ENCODE measurements at regions not wholly inside any gene's neighbourhood (a gene's known extent, or its start where the extent isn't known, plus 50 kb on each side); places are given as distances from the start of the nearest gene placed in this dataset.

DNA sequence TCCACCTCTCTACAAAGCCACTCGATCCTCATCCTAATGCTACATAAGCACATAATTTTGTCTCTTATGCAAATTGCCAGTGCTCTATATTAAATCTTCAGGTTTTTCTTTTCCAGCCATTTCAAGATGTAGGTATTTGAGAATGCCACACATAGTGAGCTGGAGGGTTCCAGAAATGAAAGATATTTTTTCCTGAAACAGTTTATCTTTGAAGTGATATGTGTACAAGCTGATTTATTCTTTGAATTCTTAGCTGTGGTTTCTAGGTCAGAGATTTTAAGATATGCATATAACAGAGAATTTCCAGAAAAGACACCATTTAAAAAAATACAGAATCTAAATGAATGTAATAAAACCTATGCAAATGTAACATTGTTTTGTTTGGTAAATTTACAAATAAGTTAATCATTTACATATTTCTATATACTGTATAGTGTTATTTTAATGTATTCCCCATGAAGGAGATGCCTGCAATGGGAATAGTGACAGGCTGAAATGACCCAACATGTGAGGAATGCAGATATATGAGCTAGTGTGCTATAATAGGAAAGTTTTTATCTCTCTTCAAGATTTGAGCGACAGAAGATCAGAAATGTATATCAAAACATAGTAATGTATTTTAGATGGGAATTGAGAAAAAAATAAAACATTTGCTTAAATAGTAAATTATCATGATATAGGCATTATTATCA lies 570.2 kb downstream of the SLITRK1 start:
- DNase-seq = no peak

DNA sequence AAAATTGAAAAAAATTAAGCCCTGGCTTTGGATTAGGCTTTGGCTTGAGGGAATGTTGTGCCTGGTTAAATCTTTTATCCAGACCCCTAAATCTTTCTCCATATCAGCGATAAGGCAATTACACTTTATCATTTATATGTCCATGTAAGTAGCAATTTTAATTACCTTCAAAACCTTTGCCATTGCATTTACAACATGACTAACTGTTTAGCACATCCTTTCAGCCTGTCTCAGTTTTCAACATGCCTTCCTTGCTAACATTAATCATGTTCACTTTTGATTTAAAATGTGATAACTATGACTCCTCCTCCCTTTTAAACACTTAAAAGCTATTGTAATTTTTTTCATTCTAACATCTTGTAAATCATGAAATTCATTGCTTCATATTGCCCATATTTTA lies 583.7 kb downstream of the SLITRK1 start:
- no peak for DNase-seq

DNA sequence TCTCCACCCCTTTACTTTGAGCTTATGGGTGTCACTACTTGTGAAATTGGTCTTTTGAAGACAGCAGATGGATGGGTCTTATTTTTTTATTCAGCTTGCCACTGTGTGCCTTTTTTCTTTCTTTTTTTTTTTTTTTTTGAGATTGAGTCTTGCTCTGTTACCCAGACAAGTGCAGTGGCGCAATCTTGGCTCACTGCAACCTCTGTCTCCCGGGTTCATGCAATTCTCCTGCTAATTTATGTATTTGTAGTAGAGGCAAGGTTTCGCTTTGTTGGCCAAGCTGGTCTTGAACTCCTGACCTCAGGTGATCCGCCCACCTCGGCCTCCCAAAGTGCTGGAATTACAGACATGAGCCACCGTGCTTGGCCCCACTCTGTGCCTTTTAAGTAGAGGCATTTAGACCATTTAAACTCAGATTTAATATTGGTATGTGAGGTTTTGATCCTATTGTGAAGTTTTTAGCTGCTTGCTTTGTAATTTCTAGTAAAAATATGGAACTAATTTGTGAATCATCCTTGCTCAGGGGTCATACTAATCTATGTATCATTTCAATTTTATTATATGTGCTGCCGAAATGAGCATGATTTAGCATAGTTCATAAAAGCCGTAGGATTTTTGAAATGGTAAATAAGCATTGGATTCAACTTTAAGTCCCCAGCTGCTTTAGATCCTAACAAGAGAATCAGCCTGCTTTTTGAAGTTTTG lies 584.5 kb downstream of the SLITRK1 start:
- DNase-seq = no peak

DNA sequence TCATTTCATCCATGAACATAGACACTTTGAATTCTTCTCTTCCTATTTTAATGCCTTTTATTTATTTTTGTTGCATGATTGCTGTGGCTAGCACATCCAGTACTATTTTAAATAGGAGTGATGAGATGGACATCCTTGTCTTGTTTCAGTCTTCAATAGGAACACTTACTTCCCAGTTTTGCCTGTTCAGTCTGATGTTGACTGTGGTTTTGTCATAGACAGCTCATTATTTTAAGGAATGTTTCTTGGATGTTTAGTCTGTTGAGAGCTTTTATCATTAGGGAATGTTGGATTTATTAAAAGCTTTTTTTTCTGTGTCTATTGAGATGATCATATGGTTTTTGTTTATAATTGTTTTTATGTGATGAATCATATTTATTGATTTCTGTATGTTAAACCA lies 586.6 kb downstream of the SLITRK1 start:
- no peak for DNase-seq

DNA sequence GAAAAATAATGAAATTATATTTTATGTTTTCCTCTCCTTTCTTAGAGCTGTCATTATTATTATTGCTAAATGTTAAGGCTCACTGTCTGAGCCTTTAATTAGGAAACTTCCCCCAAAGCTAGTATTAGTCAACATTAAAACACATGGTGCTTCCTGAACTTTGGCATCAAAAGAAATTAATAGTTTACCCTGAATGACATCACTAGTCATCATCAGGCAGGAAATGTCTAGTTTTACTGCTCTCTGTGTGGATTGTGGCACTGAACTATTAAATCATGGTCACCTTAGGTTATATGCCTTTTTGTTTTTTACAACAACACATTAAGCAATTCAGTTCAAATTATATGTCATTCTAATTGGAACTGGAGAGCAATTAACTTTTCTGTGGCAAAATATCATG lies 595.5 kb downstream of the SLITRK1 start:
- no peak for DNase-seq

DNA sequence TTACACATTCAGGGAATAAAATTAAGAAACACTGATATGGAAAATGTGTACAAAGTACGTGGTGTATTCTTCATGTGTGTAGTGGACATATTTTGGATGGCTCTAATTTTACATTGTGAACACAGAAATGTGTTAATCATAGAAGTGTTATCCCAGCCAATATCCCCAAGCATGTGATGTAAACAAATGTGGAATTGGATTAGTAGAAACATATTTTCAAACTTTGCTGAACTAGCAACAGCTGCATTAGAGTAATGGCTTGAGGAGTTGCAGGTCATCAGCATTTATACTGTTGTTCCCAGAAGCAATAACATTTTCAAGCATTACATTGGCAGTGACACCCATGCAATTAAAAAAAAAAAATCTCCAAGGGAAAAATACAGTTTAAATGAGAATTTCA lies 600.6 kb downstream of the SLITRK1 start:
- DNase-seq = no peak

DNA sequence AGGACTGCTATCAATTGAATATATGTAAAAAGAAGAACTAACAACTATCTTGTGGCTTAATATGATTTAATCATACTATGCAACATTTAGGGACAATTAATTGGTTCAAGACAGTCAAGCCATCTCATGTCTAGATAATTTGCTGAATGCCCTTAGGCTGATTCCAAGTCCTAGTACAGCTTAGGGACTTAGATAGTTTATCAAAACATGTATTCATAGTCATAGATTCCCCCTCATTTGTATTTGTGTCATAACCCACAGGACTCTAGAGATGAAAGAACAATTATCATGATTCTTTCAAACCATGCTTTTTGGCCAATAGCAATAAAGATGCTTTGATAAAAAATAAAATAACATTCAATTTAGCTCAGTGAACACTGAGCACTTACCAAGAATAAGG lies 607.6 kb downstream of the SLITRK1 start:
- DNase-seq = no peak

DNA sequence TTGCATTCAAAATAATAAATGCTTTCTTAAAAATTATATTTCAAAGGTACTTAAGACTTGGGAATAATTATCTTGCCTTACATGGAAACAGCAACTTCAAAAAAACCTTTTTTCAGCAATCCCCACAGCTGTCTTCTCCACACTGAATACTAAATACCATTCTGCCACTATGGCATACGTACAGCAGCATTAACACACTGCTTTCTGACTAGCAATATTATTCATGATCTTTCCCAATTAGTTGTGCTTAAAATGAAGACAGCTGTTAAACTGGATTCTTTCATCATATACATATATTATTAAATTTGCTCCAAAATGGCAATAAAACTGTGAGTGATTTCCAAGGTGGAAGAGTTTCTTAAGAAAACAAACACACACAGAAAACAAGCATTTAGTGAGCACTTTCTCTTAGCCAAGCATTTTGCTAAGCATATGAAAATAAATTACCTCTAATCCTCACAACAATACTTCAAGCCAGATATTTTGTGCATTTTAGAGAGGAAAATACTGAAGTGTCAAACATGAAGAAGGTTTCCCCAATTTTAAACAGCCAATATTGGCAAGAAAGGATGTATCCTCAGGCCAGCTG lies 609.5 kb downstream of the SLITRK1 start:
- no peak for DNase-seq

DNA sequence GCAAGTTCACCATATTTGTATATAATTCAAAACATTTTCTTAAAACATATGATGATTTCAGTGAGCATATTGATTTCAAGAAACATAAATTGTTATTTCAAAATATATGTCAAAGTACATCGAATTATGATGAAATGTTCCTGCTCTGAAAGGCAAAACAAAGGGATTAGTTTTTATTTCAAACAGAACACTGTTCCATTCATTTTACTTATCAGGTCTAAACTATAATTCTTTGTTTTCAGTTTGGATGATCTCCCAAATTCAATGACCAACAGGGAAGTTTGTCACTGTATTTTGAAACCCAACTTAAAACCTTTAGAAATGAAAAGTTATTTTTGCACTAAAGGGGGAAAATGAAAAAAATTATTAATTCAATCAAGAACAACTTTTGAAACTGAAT lies 610.2 kb downstream of the SLITRK1 start:
- DNase-seq = no peak

DNA sequence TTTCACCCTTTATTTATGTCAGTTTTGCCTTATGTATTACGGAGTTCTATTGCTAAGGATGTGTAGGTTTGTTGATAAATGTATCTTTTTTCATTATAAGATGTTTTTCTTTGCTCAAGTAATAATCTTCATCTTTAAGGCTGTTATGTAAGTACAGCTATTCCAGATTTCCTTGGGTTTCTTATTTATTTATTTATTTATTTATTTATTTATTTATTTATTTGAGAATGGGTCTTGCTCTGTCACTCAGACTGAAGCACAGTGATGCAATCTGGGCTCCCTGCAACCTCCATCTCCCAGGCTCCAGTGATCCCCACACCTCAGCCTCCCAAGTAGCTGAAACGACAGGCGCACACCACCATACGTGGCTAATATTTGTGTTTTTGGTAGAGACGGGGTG lies 617.0 kb downstream of the SLITRK1 start:
- no peak for DNase-seq

DNA sequence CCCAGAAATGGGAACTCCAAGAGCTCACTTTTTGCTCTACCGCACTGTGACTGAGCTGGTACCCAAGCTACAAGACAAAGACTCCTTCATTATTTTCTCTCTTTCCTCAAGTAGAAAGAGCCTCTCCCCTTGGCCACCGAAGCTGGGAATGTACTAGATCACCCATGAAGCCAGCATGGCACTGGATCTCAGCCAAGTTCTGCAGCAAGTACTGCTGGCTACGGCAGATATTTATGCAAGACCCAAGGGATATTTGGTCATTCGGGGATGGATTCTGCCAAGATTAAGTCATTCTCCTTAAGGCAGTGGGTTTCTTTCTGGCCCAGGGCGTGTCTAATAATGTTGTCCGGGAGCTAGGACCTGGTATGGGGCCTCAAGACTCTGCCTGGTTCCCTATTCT lies 633.5 kb downstream of the SLITRK1 start:
- DNase-seq = no peak

DNA sequence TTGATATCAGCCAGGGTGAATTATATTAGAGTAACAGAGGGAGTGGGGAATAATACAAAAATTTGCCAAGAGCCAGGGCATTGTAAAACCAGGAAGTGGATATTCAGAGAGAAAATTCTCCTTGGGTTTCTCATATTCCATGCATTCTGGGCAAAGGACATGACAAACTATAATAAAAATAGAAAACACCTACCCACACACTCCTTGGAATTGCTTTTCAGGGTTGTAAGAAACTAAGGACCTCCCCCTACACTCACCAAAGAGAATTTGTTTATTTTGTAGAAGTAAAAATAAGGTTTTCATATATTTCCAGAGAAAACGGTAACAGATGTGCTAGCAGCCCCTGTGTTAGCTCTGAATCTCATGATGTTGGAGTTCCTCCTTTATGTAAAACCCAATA lies 649.6 kb downstream of the SLITRK1 start:
- no peak for DNase-seq

DNA sequence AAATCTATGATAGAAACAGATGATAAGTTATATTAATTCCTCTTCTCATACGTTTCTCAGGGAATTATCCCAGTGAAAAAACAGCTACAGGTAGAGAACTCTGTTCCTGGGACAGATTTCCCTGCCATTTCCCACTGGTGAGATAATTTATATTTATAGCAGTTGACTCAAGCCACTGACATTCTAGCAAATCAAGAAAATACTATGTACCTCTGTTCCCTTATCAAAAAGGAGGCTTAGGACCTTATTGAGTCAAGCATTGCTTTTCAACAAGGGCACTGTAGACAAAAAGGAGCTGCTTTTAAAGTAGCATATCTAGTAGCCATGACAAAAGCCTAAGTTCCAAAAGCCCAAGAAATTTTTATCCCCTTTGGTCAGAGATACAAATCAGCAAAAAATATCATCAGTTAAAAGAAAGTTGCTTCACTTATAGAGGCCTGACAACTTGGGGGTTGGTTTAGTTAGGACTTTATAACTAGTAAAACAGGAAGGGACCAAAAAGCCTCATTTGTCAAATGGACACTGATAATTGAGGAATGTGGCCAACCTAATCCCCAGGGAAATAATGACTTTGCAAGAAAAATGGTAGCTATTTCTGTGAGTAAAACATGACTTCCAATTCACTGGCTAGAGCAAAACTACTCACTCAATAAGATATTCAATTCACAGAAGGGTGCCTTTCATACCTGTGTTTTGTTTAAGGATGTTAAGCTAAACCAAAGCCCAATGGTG lies 652.5 kb downstream of the SLITRK1 start:
- DNase-seq = no peak

DNA sequence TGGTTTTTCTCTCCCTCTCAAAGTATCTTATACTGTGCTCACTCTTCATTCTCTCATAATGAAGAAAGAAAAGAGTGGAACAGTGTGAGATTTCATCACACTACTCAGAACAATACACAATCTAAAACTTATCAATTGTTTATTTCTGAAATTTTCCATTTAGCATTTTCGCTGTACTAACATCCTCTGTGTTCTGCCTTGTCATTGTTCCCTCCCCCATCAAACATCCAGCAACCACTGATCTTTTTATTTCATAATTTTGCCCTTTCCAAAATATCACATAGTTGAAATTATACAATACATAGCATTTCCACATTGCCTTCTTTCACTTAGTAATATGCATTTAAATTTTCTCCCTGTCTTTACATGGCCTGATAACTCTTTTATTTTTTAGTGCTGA lies 658.7 kb downstream of the SLITRK1 start:
- DNase-seq = no peak

DNA sequence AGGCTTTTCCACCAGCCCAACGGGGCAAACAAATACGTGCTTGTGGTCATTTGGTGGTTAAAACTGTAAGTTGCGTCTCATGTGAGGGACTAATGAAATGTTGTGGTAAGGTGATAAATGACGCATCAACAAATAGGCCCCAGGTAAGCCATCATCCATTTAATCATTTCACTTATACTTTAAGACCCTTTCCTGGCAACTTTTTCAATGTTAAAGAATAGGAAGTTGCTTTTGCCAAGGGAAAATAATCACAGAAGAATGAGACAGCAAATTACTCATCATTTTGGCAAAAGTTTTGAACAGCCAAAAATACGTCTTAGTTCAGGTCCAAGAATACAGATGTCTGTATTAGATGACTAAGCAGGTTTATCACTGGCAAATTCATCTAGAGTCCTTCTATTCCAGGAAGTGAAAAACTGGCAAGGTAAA lies 660.4 kb downstream of the SLITRK1 start:
- no peak for DNase-seq

DNA sequence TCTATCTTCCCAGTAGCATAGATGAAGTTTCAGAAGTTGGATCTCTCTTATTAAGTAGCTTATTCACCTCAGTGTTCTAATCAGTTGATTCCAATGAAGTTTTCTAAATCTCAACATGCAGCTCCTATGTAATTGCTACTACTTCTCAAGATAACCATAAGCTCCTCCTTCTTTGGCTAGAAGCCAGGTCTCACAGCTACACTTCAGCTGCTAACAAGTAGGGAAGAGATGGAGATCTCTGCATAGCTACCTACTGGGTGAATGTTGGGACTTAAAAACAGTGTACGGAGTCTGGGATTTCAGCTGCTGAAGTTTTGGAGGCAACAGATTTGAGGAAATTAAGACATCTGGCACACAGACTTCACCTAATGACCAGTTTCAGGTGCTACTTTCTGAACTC lies 661.0 kb downstream of the SLITRK1 start:
- DNase-seq = no peak

DNA sequence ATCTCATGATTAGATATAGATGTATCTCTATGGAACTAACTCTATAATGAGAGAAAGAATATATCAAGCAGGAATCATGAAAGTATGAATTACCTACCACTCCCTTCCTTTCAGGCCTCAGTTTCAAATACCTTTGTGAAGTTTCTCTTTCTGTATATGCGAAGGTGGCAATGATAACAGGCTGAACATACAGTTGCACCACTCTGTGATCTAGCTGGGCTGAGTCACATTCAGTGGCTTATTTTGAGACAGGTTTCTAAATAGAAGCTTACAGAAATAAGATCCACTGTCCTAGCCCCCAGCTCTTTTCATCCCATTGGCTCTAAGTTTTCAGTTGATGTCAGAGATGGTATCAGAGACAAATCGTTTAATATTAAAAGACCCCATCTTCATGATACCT lies 662.0 kb downstream of the SLITRK1 start:
- no peak for DNase-seq

DNA sequence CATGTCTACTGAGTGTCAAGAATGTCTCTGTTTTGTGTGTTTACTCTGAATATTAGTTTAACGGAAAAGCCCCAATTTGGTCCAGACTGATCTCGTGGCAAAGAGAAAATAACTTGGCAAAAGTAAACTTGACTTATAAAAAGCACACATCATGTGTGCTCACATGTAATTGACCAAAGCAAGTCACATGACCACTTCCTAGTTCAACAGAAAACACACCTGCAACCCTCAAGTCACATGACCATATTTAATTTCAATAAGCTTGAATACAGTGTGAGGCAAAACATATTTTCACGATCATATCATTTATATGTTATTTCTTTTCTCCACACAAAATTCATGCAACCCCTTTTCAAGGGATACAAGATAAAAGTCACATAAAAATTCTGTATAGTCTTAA lies 662.4 kb downstream of the SLITRK1 start:
- no peak for DNase-seq

DNA sequence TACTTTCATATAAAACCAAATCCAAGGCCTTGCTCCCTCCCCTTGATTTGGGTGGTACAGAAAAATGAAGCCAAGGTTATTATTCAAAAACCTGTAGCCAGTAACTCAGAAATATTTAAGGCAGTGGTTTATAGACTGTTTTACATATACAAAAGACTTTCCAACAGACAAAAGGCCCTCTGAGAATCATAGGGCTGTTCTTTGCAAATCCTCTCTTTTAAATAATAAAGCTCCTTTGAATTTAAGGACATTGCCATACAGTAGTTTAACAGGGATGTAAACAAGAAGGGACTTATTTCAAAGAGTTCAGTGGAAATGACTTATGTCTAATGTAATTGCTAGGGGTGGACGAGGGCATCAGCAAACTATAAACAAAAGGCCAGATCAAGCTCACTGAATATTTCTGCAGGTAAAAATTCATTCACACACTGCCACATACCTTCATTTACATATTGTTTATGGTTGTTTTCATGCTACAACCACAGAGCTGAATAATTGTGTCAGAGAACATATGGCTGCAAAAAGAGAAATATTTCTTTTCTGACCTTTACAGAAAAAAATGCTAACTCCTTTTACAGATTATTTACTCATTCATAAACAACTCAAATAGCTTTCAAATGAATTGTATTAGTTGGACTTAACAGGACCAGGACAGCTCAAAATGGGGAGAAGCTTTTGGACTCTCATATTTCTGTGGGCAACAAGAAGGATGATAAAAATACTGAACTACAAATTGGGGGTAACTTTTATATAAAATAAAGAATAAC lies 665.6 kb downstream of the SLITRK1 start:
- DNase-seq = no peak

DNA sequence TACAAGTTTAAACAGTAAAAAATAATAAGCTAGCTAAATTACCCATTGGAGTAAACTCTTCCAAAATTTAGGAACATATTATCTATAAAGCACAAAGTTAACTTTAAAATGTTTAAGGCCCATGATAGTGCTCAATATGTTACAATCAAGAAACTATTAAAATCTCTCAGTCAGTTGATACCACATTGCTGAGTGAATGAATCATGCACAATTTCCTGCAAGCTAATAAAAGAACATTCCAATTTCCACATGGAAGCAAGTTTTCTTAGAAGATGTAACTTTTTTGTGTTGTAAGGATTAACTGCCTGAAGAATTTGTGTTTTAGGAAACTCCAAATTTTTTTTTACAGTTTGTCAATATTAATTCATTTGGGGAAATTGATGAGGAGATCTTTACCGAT lies 666.6 kb downstream of the SLITRK1 start:
- no peak for DNase-seq

DNA sequence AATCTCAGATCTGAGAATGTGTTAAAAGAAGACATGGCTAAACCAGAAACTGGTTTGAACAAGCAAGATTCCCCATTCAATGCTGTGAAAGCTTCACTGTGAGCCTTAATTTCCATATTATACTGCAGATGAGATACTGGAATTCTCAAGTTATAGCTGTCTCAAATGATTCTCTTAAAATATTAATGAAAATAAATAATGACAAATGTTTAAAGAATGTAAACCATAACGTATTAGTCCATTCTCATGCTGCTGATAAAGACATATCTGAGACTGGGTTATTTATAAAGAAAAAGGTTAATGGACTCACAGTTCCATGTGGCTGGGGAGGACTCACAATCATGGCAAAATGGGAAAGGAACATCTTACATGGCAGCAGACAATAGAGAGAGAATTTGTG lies 667.8 kb downstream of the SLITRK1 start:
- DNase-seq = no peak

DNA sequence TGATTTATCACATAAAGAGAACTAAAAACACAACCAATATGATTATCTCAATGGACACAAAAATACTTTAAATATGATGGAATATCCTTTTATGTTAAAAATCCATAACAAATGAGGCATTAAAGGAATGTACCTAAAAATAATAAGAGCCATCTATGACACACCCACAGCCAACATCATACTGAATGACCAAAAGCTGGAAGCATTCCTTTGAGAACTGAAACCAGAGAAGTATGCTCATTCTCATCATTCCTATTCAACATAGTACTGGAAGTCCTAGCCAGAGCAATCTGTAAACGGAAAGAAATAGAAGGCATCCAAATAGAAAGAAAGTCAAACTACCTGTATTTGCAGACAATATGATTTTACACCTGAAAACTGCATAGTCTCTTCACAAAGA lies 671.0 kb downstream of the SLITRK1 start:
- DNase-seq = no peak

DNA sequence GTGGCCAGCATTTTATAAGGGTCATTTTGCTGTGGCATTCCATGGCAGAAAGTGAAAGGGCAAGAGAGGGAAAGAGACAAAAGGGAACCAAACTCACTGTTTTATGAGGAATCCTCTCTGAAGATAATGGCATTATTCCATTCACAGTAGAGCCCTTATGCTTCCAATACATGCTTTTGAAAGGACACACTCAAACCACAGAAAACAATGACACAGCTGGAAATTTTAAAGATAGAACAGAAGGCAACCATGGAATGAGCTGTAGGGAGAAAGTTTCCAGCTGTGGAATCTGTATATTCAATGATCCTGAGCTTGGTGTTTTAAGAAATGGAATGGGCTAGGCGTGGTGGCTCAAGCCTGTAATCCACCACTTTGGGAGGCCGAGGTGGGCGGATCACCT lies 677.4 kb downstream of the SLITRK1 start:
- DNase-seq = no peak

Data from NCI-H1105 treated with DMSO at 0.1 percent for 48 hours (cell line).